Naive thymus-derived CD4-positive, alpha-beta T cell (primary cell): ENCODE measurements at regions not wholly inside any gene's neighbourhood (a gene's known extent, or its start where the extent isn't known, plus 50 kb on each side); places are given as distances from the start of the nearest gene placed in this dataset.

Source experiments
- ATAC-seq: fragments of 150-1000 bp; cut with Tn5 transposase; 2 replicates; pipeline ENCODE4 v1.10.0; 2021; ENCODE audit warnings: mild to moderate bottlenecking, moderate library complexity
- CTCF ChIA-PET: fragments of 350-600 bp; sonication (Branson Sonifier 250); formaldehyde crosslinking; loops from one replicate; lab custom pipeline; 2021; ENCODE audit warnings: antibody characterized with exemption; lab: Charles Lee
- POLR2A ChIA-PET: fragments of 350-600 bp; sonication (Branson Sonifier 250); formaldehyde crosslinking; loops from one replicate; lab custom pipeline; 2021; ENCODE audit warnings: antibody characterized with exemption, inconsistent platforms; lab: Charles Lee
- DNase-seq, 9 donors: peaks; one replicate each; pipeline versions ENCODE4 v3.0.0 to v3.0.0-alpha.2; 2020 to 2022; ENCODE audit warnings: mixed read lengths in 1 of 9
- H3K27ac ChIP-seq: one replicate; pipeline ENCODE4 v1.7.0; 2013; ENCODE audit warnings: mild to moderate bottlenecking, low read depth, low read length, moderate library complexity
- H3K27me3 ChIP-seq, 2 donors: one replicate each; pipeline ENCODE4 v1.7.0; 2013; ENCODE audit warnings: low read length in 2 of 2, mild to moderate bottlenecking in 2 of 2, moderate library complexity in 2 of 2; ENCODE audit not compliant: control insufficient read depth in 2 of 2, insufficient read depth in 2 of 2
- H3K36me3 ChIP-seq, 3 experiments: 1 replicate in 2 of 3; 2 replicates in 1 of 3; pipeline ENCODE4 v1.7.0; 2013; ENCODE audit warnings: low read length in 3 of 3, mild to moderate bottlenecking in 3 of 3, moderate library complexity in 1 of 3; ENCODE audit not compliant: insufficient read depth in 3 of 3, control insufficient read depth in 2 of 3
- H3K4me1 ChIP-seq, 2 donors: one replicate each; pipeline ENCODE4 v1.7.0; 2013; ENCODE audit warnings: low read length in 2 of 2, mild to moderate bottlenecking in 2 of 2, moderate library complexity in 1 of 2; ENCODE audit not compliant: control insufficient read depth in 2 of 2, insufficient read depth in 2 of 2
- H3K4me3 ChIP-seq: 2 replicates; pipeline ENCODE4 v1.7.0; 2013; ENCODE audit warnings: mild to moderate bottlenecking, low read length
- H3K9me3 ChIP-seq, 3 experiments: 1 replicate in 2 of 3; 2 replicates in 1 of 3; pipeline ENCODE4 v1.7.0; 2013; ENCODE audit warnings: low read length in 3 of 3; ENCODE audit not compliant: control insufficient read depth in 2 of 3
- H3K27ac Mint-ChIP-seq, 9 donors: one replicate each; pipeline ENCODE4 v1.8.0; 2020 to 2022; ENCODE audit warnings: mixed read lengths in 9 of 9, mild to moderate bottlenecking in 8 of 9, moderate library complexity in 5 of 9, inconsistent platforms in 2 of 9
- H3K27me3 Mint-ChIP-seq, 5 donors: one replicate each; pipeline ENCODE4 v1.8.0; 2021 to 2022; ENCODE audit warnings: mixed read lengths in 5 of 5, mild to moderate bottlenecking in 1 of 5
- H3K36me3 Mint-ChIP-seq, 5 donors: one replicate each; pipeline ENCODE4 v1.8.0; 2020 to 2022; ENCODE audit warnings: mixed read lengths in 5 of 5, mild to moderate bottlenecking in 3 of 5, inconsistent platforms in 1 of 5
- H3K4me1 Mint-ChIP-seq, 7 donors: one replicate each; pipeline ENCODE4 v1.8.0; 2020 to 2022; ENCODE audit warnings: mixed read lengths in 7 of 7, mild to moderate bottlenecking in 3 of 7, inconsistent platforms in 1 of 7
- H3K4me3 Mint-ChIP-seq, 10 donors: one replicate each; pipeline ENCODE4 v1.8.0; 2020 to 2022; ENCODE audit warnings: mild to moderate bottlenecking in 10 of 10, mixed read lengths in 10 of 10, moderate library complexity in 6 of 10, inconsistent platforms in 2 of 10
- H3K9me3 Mint-ChIP-seq, 11 donors: one replicate each; pipeline ENCODE4 v1.8.0; 2020 to 2022; ENCODE audit warnings: mixed read lengths in 11 of 11, mild to moderate bottlenecking in 4 of 11, inconsistent platforms in 1 of 11, moderate library complexity in 1 of 11
- intact Hi-C, 2 donors: fragments of 100-400 bp; cut with micrococcal nuclease; formaldehyde crosslinking; loops; one replicate each; pipeline ENCODE4 v1.15.1; 2023

DNA sequence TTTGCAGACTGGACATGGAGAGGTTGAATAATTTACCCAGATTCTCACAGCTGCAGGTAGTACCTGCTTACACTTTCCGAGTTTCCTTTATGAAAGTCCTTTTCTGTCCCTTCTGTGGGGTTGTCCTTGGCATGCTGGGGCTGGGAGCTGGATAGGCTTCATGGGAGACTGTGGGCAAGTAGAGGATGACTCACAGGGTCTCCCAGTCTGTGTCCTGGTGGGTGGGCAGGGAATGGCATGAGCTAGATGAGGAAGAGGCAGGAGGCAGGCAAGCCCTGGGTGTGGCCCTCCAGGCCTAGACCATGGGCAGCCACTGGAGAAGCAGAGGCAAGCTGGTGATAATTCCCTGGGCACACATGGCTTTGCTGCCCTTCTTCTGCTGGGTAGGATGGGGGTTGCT lies 80.6 kb downstream of the NAV1 start:
- H3K36me3 Mint-ChIP-seq = no peaks in the 10 kb centered on the region
- no peaks in the 10 kb centered on the region for H3K4me1 ChIP-seq
- POLR2A ChIA-PET = no interaction called here
- H3K9me3 Mint-ChIP-seq = no peaks in the 10 kb centered on the region
- ATAC-seq (peak; percentile 20), DNase-seq (no peak)
- H3K27me3 ChIP-seq = no peaks in the 10 kb centered on the region
- no peaks in the 10 kb centered on the region for H3K9me3 ChIP-seq
- no peaks in the 10 kb centered on the region for H3K27me3 Mint-ChIP-seq
- no peaks in the 10 kb centered on the region for H3K36me3 ChIP-seq
- H3K27ac ChIP-seq = no peak overlapping the region
- H3K4me3 Mint-ChIP-seq = no peak overlapping the region
- CTCF ChIA-PET = interaction anchor here (0.6 kb wide), 1 partner anchor 221 kb away, joined by 3 read pairs; no protein-coding TSS in a partner anchor
- H3K4me3 ChIP-seq = no peak overlapping the region
- no peak overlapping the region for H3K27ac Mint-ChIP-seq
- intact Hi-C loops = no loop called here
- no peaks in the 10 kb centered on the region for H3K4me1 Mint-ChIP-seq

GRCh38 chr1:201622353-201622752 lies 83.4 kb downstream of the NAV1 start:
- no peaks in the 10 kb centered on the region for H3K4me1 ChIP-seq
- CTCF ChIA-PET = no interaction called here
- Mint-ChIP-seq H3K9me3 (no peaks in the 10 kb centered on the region), H3K27ac (no peak overlapping the region), H3K4me3 (no peak overlapping the region), H3K4me1 (peaks cover 0 to 3% (median 0%) of the 10 kb centered on the region in 7 donors), H3K36me3 (no peaks in the 10 kb centered on the region), H3K27me3 (no peaks in the 10 kb centered on the region)
- no peak overlapping the region for H3K4me3 ChIP-seq
- POLR2A ChIA-PET = interaction anchor here (0.9 kb wide), 1 partner anchor 9 kb away, joined by 3 read pairs; no protein-coding TSS in a partner anchor
- ATAC-seq = no peak
- no peak for DNase-seq
- no peaks in the 10 kb centered on the region for H3K36me3 ChIP-seq
- H3K9me3 ChIP-seq = no peaks in the 10 kb centered on the region
- no peak overlapping the region for H3K27ac ChIP-seq
- no peaks in the 10 kb centered on the region for H3K27me3 ChIP-seq
- intact Hi-C loops = no loop called here

GRCh38 chr1:201622824-201623223 lies 83.9 kb downstream of the NAV1 start:
- Mint-ChIP-seq H3K4me3 (no peak overlapping the region), H3K9me3 (no peaks in the 10 kb centered on the region), H3K27ac (no peak overlapping the region), H3K4me1 (peaks cover 0 to 3% (median 0%) of the 10 kb centered on the region in 7 donors), H3K27me3 (no peaks in the 10 kb centered on the region), H3K36me3 (no peaks in the 10 kb centered on the region)
- ATAC-seq (no peak), DNase-seq (no peak)
- Histone ChIP-seq H3K9me3 (no peaks in the 10 kb centered on the region), H3K4me3 (no peak overlapping the region), H3K4me1 (no peaks in the 10 kb centered on the region), H3K27ac (no peak overlapping the region), H3K36me3 (no peaks in the 10 kb centered on the region), H3K27me3 (no peaks in the 10 kb centered on the region)
- POLR2A ChIA-PET = interaction anchor here (0.9 kb wide), 1 partner anchor 9 kb away, joined by 3 read pairs; no protein-coding TSS in a partner anchor
- CTCF ChIA-PET = no interaction called here
- intact Hi-C loops = no loop called here

DNA sequence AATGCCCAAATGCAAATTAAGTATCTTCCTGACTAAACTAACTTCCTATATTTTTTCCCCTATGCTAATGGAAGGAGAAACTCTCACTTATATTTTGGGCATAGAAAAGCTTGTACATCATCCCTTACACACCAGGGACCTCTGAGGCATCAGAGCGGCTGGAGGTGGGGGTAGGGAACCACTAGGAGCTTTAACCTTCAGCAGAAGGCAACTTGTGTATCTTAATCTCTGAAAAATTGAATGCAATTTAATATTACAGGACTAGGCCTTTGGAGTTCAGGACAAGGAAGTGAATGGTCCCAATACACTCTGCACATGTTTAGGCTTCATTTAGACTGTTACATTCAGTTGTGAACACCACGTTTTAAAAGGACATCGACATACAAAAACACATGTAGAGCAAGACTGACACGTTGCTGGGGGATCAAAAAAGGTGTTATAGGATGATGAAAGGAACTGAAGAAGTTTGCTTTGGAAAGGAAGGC lies 85.9 kb downstream of the NAV1 start:
- Histone ChIP-seq H3K4me1 (no peaks in the 10 kb centered on the region), H3K9me3 (no peaks in the 10 kb centered on the region), H3K4me3 (no peak overlapping the region), H3K27ac (no peak overlapping the region), H3K27me3 (no peaks in the 10 kb centered on the region), H3K36me3 (no peaks in the 10 kb centered on the region)
- ATAC-seq (no peak), DNase-seq (no peak)
- H3K9me3 Mint-ChIP-seq = no peaks in the 10 kb centered on the region
- ChIA-PET POLR2A (no interaction called here), CTCF (no interaction called here)
- H3K4me3 Mint-ChIP-seq = no peak overlapping the region
- H3K36me3 Mint-ChIP-seq = no peaks in the 10 kb centered on the region
- no peaks in the 10 kb centered on the region for H3K27me3 Mint-ChIP-seq
- intact Hi-C loops = no loop called here
- H3K27ac Mint-ChIP-seq = no peak overlapping the region
- peaks cover 0 to 3% (median 0%) of the 10 kb centered on the region in 7 donors for H3K4me1 Mint-ChIP-seq

DNA sequence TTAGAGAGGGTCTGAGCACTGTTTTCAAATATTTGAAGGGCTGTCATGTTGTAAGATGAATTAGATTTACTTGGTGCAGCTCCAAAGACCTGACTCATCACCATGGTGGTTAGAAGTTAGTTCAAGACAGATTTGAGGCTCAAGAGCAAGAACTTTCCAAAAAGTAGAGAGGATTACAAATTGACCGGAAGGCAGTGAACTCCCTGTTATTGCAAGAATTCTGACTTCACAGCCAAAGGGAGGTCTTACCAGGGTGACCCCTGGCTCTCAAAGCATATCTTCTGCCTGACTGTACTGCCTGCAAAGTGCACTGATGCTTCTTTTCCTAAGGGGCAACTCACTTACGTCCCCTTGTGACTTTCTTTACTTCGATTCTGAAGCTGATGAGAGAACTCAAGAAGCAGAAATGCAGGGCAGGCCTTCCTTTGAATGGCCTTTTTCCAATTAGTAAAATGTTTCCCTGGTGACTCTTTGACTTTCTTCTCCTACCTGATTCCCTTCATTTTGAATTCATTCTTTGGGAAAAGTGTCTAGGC lies 86.4 kb downstream of the NAV1 start:
- POLR2A ChIA-PET = interaction anchor here (0.6 kb wide), 1 partner anchor 9 kb away, joined by 4 read pairs; no protein-coding TSS in a partner anchor
- peaks cover 0 to 3% (median 0%) of the 10 kb centered on the region in 7 donors for H3K4me1 Mint-ChIP-seq
- no peaks in the 10 kb centered on the region for H3K27me3 Mint-ChIP-seq
- H3K27me3 ChIP-seq = no peaks in the 10 kb centered on the region
- H3K27ac Mint-ChIP-seq = no peak overlapping the region
- DNase-seq = no peak
- H3K4me3 Mint-ChIP-seq = no peak overlapping the region
- no peaks in the 10 kb centered on the region for H3K36me3 ChIP-seq
- no peak overlapping the region for H3K4me3 ChIP-seq
- no peak for ATAC-seq
- no peaks in the 10 kb centered on the region for H3K9me3 ChIP-seq
- no peaks in the 10 kb centered on the region for H3K4me1 ChIP-seq
- no peaks in the 10 kb centered on the region for H3K36me3 Mint-ChIP-seq
- no peak overlapping the region for H3K27ac ChIP-seq
- CTCF ChIA-PET = no interaction called here
- intact Hi-C loops = no loop called here
- no peaks in the 10 kb centered on the region for H3K9me3 Mint-ChIP-seq

DNA sequence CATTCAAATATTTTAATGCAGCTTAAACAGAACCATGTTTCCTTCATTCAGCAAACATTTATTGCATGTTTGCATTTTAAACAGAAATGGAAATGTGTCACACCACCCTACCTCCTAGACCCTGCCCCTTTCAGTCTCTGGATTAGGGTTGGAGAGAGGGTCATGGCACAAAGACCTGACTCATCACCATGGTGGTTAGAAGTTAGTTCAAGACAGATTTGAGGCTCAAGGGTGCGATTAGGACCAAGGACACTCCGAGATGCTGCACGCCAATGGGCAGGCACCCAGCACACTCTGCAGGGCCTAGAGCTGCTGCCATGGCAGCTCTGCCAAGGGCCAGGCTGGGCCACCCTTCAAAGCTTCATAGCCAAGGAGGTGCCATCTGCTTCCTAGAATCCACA lies 86.9 kb downstream of the NAV1 start:
- H3K27me3 Mint-ChIP-seq = no peaks in the 10 kb centered on the region
- no peak overlapping the region for H3K27ac Mint-ChIP-seq
- Histone ChIP-seq H3K4me1 (no peaks in the 10 kb centered on the region), H3K27ac (no peak overlapping the region), H3K9me3 (no peaks in the 10 kb centered on the region), H3K36me3 (no peaks in the 10 kb centered on the region), H3K27me3 (no peaks in the 10 kb centered on the region), H3K4me3 (no peak overlapping the region)
- no peaks in the 10 kb centered on the region for H3K9me3 Mint-ChIP-seq
- ChIA-PET POLR2A (interaction anchor here (0.6 kb wide), 1 partner anchor 9 kb away, joined by 4 read pairs; no protein-coding TSS in a partner anchor), CTCF (no interaction called here)
- H3K36me3 Mint-ChIP-seq = no peaks in the 10 kb centered on the region
- H3K4me1 Mint-ChIP-seq = peaks cover 0 to 3% (median 0%) of the 10 kb centered on the region in 7 donors
- ATAC-seq (no peak), DNase-seq (no peak)
- H3K4me3 Mint-ChIP-seq = no peak overlapping the region
- intact Hi-C loops = no loop called here
